HL-60 (cell line): ENCODE measurements at regions not wholly inside any gene's neighbourhood (a gene's known extent, or its start where the extent isn't known, plus 50 kb on each side); places are given as distances from the start of the nearest gene placed in this dataset.

Source experiments
- CTCF ChIP-seq: IDR thresholded peaks from one replicate; pipeline ENCODE4 v1.5.1; 2011; ENCODE audit warnings: low read length, control low read depth, inconsistent platforms; ENCODE audit not compliant: insufficient read depth
- GABPA ChIP-seq: IDR thresholded peaks from 2 replicates; pipeline ENCODE4 v1.6.1; 2012; ENCODE audit warnings: low read depth
- POLR2AphosphoS5 ChIP-seq: IDR thresholded peaks from 2 replicates; pipeline ENCODE4 v1.6.1; 2012; ENCODE audit warnings: low read depth
- TF ChIP-seq, protein P1 (sequence below): IDR thresholded peaks from 2 replicates; pipeline ENCODE4 v1.6.1; 2012; ENCODE audit warnings: low read depth; ENCODE audit not compliant: insufficient replicate concordance

DNA sequence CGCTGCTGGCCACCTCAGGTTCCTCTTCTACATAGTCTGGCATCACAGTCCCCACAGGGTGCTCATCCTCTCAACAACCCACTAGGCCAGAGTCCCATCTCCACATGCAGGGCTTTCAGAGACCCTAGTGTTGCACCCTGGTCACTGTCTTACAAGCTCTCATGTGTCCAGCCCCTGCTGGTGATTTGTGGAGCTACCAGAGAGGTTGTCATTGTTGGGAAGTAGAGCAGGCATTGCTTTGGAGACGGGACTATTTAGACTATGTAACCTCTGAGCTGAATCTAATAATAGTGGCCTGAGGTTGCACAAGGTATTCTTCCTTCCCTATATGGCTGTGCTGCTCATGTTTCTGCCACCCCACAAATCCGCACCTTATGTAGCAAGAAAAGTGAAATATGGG lies 135.3 kb upstream of the VWC2 start:
- TF ChIP-seq, protein P1, sequence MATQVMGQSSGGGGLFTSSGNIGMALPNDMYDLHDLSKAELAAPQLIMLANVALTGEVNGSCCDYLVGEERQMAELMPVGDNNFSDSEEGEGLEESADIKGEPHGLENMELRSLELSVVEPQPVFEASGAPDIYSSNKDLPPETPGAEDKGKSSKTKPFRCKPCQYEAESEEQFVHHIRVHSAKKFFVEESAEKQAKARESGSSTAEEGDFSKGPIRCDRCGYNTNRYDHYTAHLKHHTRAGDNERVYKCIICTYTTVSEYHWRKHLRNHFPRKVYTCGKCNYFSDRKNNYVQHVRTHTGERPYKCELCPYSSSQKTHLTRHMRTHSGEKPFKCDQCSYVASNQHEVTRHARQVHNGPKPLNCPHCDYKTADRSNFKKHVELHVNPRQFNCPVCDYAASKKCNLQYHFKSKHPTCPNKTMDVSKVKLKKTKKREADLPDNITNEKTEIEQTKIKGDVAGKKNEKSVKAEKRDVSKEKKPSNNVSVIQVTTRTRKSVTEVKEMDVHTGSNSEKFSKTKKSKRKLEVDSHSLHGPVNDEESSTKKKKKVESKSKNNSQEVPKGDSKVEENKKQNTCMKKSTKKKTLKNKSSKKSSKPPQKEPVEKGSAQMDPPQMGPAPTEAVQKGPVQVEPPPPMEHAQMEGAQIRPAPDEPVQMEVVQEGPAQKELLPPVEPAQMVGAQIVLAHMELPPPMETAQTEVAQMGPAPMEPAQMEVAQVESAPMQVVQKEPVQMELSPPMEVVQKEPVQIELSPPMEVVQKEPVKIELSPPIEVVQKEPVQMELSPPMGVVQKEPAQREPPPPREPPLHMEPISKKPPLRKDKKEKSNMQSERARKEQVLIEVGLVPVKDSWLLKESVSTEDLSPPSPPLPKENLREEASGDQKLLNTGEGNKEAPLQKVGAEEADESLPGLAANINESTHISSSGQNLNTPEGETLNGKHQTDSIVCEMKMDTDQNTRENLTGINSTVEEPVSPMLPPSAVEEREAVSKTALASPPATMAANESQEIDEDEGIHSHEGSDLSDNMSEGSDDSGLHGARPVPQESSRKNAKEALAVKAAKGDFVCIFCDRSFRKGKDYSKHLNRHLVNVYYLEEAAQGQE = no peak
- TF ChIP-seq CTCF = no peak
- TF ChIP-seq POLR2AphosphoS5 = no peak
- TF ChIP-seq GABPA = no peak
